Vagina (tissue), 2 donors: ENCODE measurements at regions not wholly inside any gene's neighbourhood (a gene's known extent, or its start where the extent isn't known, plus 50 kb on each side); places are given as distances from the start of the nearest gene placed in this dataset.

Source experiments
- DNase-seq, 2 donors: peaks; one replicate each; pipeline ENCODE4 v3.0.0-alpha.2; 2017; ENCODE audit errors: extremely low spot score in 2 of 2
- H3K27ac ChIP-seq: fragments of 200-600 bp; sonication (generic); one replicate; pipeline ENCODE4 v1.5.1; 2019
- H3K27me3 ChIP-seq: fragments of 200-600 bp; sonication (generic); one replicate; pipeline ENCODE4 v1.5.1; 2019
- H3K36me3 ChIP-seq, 2 donors: fragments of 200-600 bp; sonication (generic); one replicate each; pipeline ENCODE4 v1.5.1; 2017 to 2019
- H3K4me1 ChIP-seq: fragments of 200-600 bp; sonication (generic); one replicate; pipeline ENCODE4 v1.5.1; 2019
- H3K4me3 ChIP-seq, 2 donors: fragments of 200-600 bp; sonication (generic); 1 replicate in 1 of 2; 2 replicates in 1 of 2; pipeline ENCODE4 v1.5.1; 2016 to 2019
- H3K9me3 ChIP-seq: fragments of 200-600 bp; sonication (generic); one replicate; pipeline ENCODE4 v1.5.1; 2019
- CTCF ChIP-seq, 3 experiments: fragments of 450-650 bp in 2 of 3; fragments of 200-600 bp in 1 of 3; sonication (generic) in 1 of 3; IDR thresholded peaks; one replicate each; pipeline ENCODE4 v1.5.1; 2017 to 2019; ENCODE audit warnings: antibody characterized with exemption in 3 of 3, mild to moderate bottlenecking in 2 of 3, moderate library complexity in 2 of 3
- POLR2A ChIP-seq, 2 donors: fragments of 450-650 bp; IDR thresholded peaks; one replicate each; pipeline ENCODE4 v1.6.1; 2017; ENCODE audit warnings: antibody characterized with exemption in 2 of 2, mild to moderate bottlenecking in 2 of 2, moderate library complexity in 2 of 2
- POLR2AphosphoS5 ChIP-seq, 2 donors: sonication (generic); formaldehyde crosslinking; IDR thresholded peaks; one replicate each; pipeline ENCODE4 v1.9.0; 2017; ENCODE audit warnings: antibody characterized with exemption in 2 of 2, mild to moderate bottlenecking in 2 of 2, low read depth in 1 of 2; ENCODE audit not compliant: insufficient read depth in 1 of 2
- intact Hi-C: fragments of 100-400 bp; cut with DNase I; formaldehyde crosslinking; loops from one replicate; pipeline ENCODE4 v1.15.1; 2023

GRCh38 chr20:11376998-11377397, 540.7 kb upstream of the BTBD3 start:
- no peaks in the 10 kb centered on the region for H3K36me3 ChIP-seq
- no peak for DNase-seq
- TF ChIP-seq POLR2AphosphoS5 (IDR thresholded peaks at IDR 0.05; ENCODE audit: insufficient read depth in 1 of 2, low read depth in 1 of 2) (no peak), CTCF (IDR thresholded peaks at IDR 0.05) (no peak), POLR2A (IDR thresholded peaks at IDR 0.05) (no peak)
- intact Hi-C loops = no loop called here
- no peaks in the 10 kb centered on the region for H3K27me3 ChIP-seq
- H3K4me1 ChIP-seq = peaks cover 40% of the 10 kb centered on the region
- no peak overlapping the region for H3K4me3 ChIP-seq
- H3K27ac ChIP-seq = no peak overlapping the region
- no peaks in the 10 kb centered on the region for H3K9me3 ChIP-seq

GRCh38 chr20:11377761-11378160, 539.9 kb upstream of the BTBD3 start:
- H3K4me1 ChIP-seq = peaks cover 38% of the 10 kb centered on the region
- TF ChIP-seq CTCF (IDR thresholded peaks at IDR 0.05) (no peak), POLR2A (IDR thresholded peaks at IDR 0.05) (no peak), POLR2AphosphoS5 (IDR thresholded peaks at IDR 0.05; ENCODE audit: insufficient read depth in 1 of 2, low read depth in 1 of 2) (no peak)
- no peak overlapping the region for H3K27ac ChIP-seq
- H3K9me3 ChIP-seq = no peaks in the 10 kb centered on the region
- no peak overlapping the region for H3K4me3 ChIP-seq
- no peak for DNase-seq
- H3K36me3 ChIP-seq = no peaks in the 10 kb centered on the region
- no peaks in the 10 kb centered on the region for H3K27me3 ChIP-seq
- intact Hi-C loops = no loop called here

- H3K27ac ChIP-seq = no peak overlapping the region
- H3K4me1 ChIP-seq = peaks cover 33% of the 10 kb centered on the region
- no peak overlapping the region for H3K4me3 ChIP-seq
- TF ChIP-seq POLR2AphosphoS5 (IDR thresholded peaks at IDR 0.05; ENCODE audit: insufficient read depth in 1 of 2, low read depth in 1 of 2) = no peak
- no peak for TF ChIP-seq POLR2A (IDR thresholded peaks at IDR 0.05)
- TF ChIP-seq CTCF (IDR thresholded peaks at IDR 0.05) = no peak
- no peaks in the 10 kb centered on the region for H3K9me3 ChIP-seq
- no peaks in the 10 kb centered on the region for H3K27me3 ChIP-seq
- intact Hi-C loops = no loop called here
- no peaks in the 10 kb centered on the region for H3K36me3 ChIP-seq
- DNase-seq = no peak
Measured at GRCh38 chr20:11378252-11378651, 539.4 kb upstream of the BTBD3 start.

- H3K4me3 ChIP-seq = no peak overlapping the region
- TF ChIP-seq POLR2A (IDR thresholded peaks at IDR 0.05) (no peak), POLR2AphosphoS5 (IDR thresholded peaks at IDR 0.05; ENCODE audit: insufficient read depth in 1 of 2, low read depth in 1 of 2) (no peak), CTCF (IDR thresholded peaks at IDR 0.05) (no peak)
- H3K36me3 ChIP-seq = no peaks in the 10 kb centered on the region
Measured at GRCh38 chr20:11379257-11380011, 538.3 kb upstream of the BTBD3 start.

GRCh38 chr20:11380283-11380682, 537.4 kb upstream of the BTBD3 start:
- Histone ChIP-seq H3K4me3 (no peak overlapping the region), H3K4me1 (peaks cover 22% of the 10 kb centered on the region), H3K27ac (no peak overlapping the region), H3K27me3 (no peaks in the 10 kb centered on the region), H3K9me3 (no peaks in the 10 kb centered on the region), H3K36me3 (no peaks in the 10 kb centered on the region)
- intact Hi-C loops = no loop called here
- TF ChIP-seq CTCF (IDR thresholded peaks at IDR 0.05) (no peak), POLR2A (IDR thresholded peaks at IDR 0.05) (no peak), POLR2AphosphoS5 (IDR thresholded peaks at IDR 0.05; ENCODE audit: insufficient read depth in 1 of 2, low read depth in 1 of 2) (no peak)
- DNase-seq = no peak

More at GRCh38 chr20:11379257-11380011, 538.3 kb upstream of the BTBD3 start:
- DNase-seq = no peak
- H3K27ac ChIP-seq = no peak overlapping the region
- intact Hi-C loops = no loop called here
- no peaks in the 10 kb centered on the region for H3K9me3 ChIP-seq
- H3K4me1 ChIP-seq = peaks cover 27% of the 10 kb centered on the region
- H3K27me3 ChIP-seq = no peaks in the 10 kb centered on the region
